ENCODE measurements at regions not wholly inside any gene's neighbourhood (a gene's known extent, or its start where the extent isn't known, plus 50 kb on each side); places are given as distances from the start of the nearest gene placed in this dataset.

DNA sequence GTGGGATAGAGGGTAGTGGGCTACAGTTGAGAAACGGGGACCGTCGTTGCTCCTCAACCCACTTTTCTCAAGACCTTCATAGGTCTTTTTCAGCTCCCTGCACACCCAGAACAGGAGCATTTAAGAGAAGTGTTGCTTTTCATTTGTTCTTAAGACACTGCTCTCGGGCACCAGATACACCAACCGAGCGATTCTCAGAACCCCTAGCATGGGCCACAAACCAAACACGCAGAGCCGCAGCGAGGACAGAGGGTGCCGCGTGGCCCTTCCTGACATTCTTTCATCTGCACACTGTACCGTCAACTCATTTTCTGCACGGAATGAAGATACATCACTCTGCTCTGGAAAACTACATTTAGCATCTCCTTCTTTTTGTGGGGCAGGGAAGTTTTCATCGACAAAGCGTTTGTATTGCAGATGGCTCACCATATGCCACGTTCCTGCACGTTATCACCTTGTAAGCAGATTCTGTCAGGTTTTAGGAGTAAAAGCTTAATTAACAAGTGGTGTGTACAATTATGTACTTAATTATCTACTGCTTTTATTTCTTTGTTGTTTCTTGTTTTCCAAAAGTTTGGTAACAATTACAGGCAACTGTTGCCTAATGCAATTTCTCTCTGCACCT lies 70.4 kb upstream of the MLN start:
- no peak overlapping the region for H3K4me2 ChIP-seq (ENCODE audit: extremely low read depth, insufficient read depth, low read length)
- no peaks in the 10 kb centered on the region for H3K79me2 ChIP-seq (ENCODE audit: control insufficient read depth, insufficient read depth, low read length)
- H4K20me1 ChIP-seq (ENCODE audit: control insufficient read depth, extremely low read depth, insufficient read depth, low read length), result no peaks in the 10 kb centered on the region
- DNase-seq (ENCODE audit: low read depth in 2 of 2), result no peak
- no peaks in the 10 kb centered on the region for H3K36me3 ChIP-seq (ENCODE audit: control insufficient read depth, insufficient read depth, low read length)
- TF ChIP-seq, protein P1, sequence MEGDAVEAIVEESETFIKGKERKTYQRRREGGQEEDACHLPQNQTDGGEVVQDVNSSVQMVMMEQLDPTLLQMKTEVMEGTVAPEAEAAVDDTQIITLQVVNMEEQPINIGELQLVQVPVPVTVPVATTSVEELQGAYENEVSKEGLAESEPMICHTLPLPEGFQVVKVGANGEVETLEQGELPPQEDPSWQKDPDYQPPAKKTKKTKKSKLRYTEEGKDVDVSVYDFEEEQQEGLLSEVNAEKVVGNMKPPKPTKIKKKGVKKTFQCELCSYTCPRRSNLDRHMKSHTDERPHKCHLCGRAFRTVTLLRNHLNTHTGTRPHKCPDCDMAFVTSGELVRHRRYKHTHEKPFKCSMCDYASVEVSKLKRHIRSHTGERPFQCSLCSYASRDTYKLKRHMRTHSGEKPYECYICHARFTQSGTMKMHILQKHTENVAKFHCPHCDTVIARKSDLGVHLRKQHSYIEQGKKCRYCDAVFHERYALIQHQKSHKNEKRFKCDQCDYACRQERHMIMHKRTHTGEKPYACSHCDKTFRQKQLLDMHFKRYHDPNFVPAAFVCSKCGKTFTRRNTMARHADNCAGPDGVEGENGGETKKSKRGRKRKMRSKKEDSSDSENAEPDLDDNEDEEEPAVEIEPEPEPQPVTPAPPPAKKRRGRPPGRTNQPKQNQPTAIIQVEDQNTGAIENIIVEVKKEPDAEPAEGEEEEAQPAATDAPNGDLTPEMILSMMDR (conservative IDR thresholded peaks at IDR 0.05 in 1 of 2, IDR thresholded peaks at IDR 0.05 in 1 of 2; ENCODE audit: low read depth in 1 of 2, low read length in 2 of 2), result no peak
- TF ChIP-seq EZH2 (IDR thresholded peaks at IDR 0.05; ENCODE audit: low read length, missing control alignments), result no peak
- H3K4me1 ChIP-seq (ENCODE audit: control insufficient read depth, extremely low read depth, insufficient read depth, low read length), result no peaks in the 10 kb centered on the region
- no peak overlapping the region for H2AFZ ChIP-seq (ENCODE audit: low read length)
- H3K27ac ChIP-seq (ENCODE audit: insufficient read depth, low read length), result no peak overlapping the region
- no peak overlapping the region for H3K9ac ChIP-seq (ENCODE audit: insufficient read depth, low read length)
- no peaks in the 10 kb centered on the region for H3K9me3 ChIP-seq (ENCODE audit: control insufficient read depth, insufficient read depth, low read depth, low read length)
- no peak overlapping the region for H3K4me3 ChIP-seq (replicated peaks in 1 of 4; ENCODE audit: control extremely low read depth in 1 of 4, insufficient read depth in 1 of 4, low read depth in 3 of 4, low read length in 4 of 4)
- H3K27me3 ChIP-seq (ENCODE audit: control insufficient read depth, insufficient read depth, low read length), result peaks cover 12% of the 10 kb centered on the region

DNA sequence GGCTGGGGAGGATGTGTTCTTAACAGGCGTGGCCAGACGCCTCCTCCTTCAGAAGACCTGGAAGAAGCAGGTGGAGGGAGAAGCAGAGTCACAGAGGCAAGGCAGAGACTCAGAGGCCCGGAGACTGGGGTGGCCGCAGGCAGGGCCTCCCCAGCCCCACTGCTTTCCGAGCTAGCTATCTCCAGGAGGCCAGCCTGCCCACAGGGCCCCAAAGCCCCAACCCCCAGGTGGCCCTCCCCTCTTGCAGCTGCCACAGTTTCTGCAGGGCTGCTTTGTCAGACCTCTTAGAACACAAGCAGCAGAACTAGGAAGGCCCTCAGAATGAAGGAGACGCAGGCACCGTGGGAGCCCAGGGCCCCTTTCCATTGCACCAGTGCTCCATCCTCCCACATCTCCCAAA lies 69.0 kb upstream of the MLN start:
- Histone ChIP-seq H3K4me2 (ENCODE audit: extremely low read depth, insufficient read depth, low read length) (no peak overlapping the region), H3K9ac (ENCODE audit: insufficient read depth, low read length) (no peak overlapping the region), H3K27ac (ENCODE audit: insufficient read depth, low read length) (no peak overlapping the region), H3K79me2 (ENCODE audit: control insufficient read depth, insufficient read depth, low read length) (no peaks in the 10 kb centered on the region), H3K9me3 (ENCODE audit: control insufficient read depth, insufficient read depth, low read depth, low read length) (no peaks in the 10 kb centered on the region), H3K27me3 (ENCODE audit: control insufficient read depth, insufficient read depth, low read length) (peaks cover 11% of the 10 kb centered on the region), H2AFZ (ENCODE audit: low read length) (no peak overlapping the region), H3K4me3 (replicated peaks in 1 of 4; ENCODE audit: control extremely low read depth in 1 of 4, insufficient read depth in 1 of 4, low read depth in 3 of 4, low read length in 4 of 4) (no peak overlapping the region), H4K20me1 (ENCODE audit: control insufficient read depth, extremely low read depth, insufficient read depth, low read length) (no peaks in the 10 kb centered on the region), H3K4me1 (ENCODE audit: control insufficient read depth, extremely low read depth, insufficient read depth, low read length) (no peaks in the 10 kb centered on the region), H3K36me3 (ENCODE audit: control insufficient read depth, insufficient read depth, low read length) (no peaks in the 10 kb centered on the region)
- DNase-seq (ENCODE audit: low read depth in 2 of 2), result no peak
- TF ChIP-seq EZH2 (IDR thresholded peaks at IDR 0.05; ENCODE audit: low read length, missing control alignments), result no peak
- TF ChIP-seq, protein P1 (conservative IDR thresholded peaks at IDR 0.05 in 1 of 2, IDR thresholded peaks at IDR 0.05 in 1 of 2; ENCODE audit: low read depth in 1 of 2, low read length in 2 of 2), result no peak

DNA sequence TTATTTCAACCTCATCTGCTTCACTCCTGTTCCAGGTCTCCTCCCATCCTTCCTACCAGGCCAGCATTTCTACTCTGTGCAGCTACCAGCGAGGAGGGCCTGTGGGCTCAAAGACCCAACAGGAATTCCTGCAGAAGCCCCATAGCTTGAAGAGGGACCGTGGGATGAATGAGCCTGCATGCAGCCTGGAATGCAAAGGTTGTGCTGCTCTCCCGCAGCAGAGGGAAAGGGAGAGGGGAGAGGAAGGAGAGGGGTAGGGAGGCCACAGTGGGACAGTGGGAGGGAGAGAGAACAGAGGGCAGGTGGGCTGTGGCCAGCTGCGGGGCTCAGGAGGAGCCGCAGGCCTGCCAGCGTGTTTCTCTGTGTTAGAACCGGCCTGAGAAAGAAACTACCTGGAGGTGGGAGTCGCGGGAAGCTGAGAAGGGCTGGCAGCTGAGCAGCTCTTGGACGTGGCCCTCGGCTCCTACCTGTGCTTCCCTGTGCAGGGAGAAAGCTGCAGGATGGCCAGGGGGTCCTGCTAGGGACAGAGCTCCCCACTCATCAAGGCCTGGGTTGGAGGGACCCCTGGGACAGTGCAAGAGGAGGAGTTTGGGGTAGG lies 66.1 kb upstream of the MLN start:
- Histone ChIP-seq H3K27ac (ENCODE audit: insufficient read depth, low read length) (no peak overlapping the region), H3K79me2 (ENCODE audit: control insufficient read depth, insufficient read depth, low read length) (no peaks in the 10 kb centered on the region), H3K27me3 (ENCODE audit: control insufficient read depth, insufficient read depth, low read length) (peaks cover 12% of the 10 kb centered on the region), H4K20me1 (ENCODE audit: control insufficient read depth, extremely low read depth, insufficient read depth, low read length) (no peaks in the 10 kb centered on the region), H3K9ac (ENCODE audit: insufficient read depth, low read length) (no peak overlapping the region), H3K4me2 (ENCODE audit: extremely low read depth, insufficient read depth, low read length) (no peak overlapping the region), H3K36me3 (ENCODE audit: control insufficient read depth, insufficient read depth, low read length) (no peaks in the 10 kb centered on the region), H2AFZ (ENCODE audit: low read length) (no peak overlapping the region), H3K4me1 (ENCODE audit: control insufficient read depth, extremely low read depth, insufficient read depth, low read length) (no peaks in the 10 kb centered on the region), H3K4me3 (replicated peaks in 1 of 4; ENCODE audit: control extremely low read depth in 1 of 4, insufficient read depth in 1 of 4, low read depth in 3 of 4, low read length in 4 of 4) (no peak overlapping the region), H3K9me3 (ENCODE audit: control insufficient read depth, insufficient read depth, low read depth, low read length) (no peaks in the 10 kb centered on the region)
- TF ChIP-seq, protein P1 (conservative IDR thresholded peaks at IDR 0.05 in 1 of 2, IDR thresholded peaks at IDR 0.05 in 1 of 2; ENCODE audit: low read depth in 1 of 2, low read length in 2 of 2), result no peak
- no peak for TF ChIP-seq EZH2 (IDR thresholded peaks at IDR 0.05; ENCODE audit: low read length, missing control alignments)
- DNase-seq (ENCODE audit: low read depth in 2 of 2), result no peak

Data from fibroblast of lung (primary cell).